Activated T-cell treated with anti-CD3 and anti-CD28 coated beads, Interleukin-2, amount 50 U/mL, for 72 hours (primary cell): ENCODE measurements at regions not wholly inside any gene's neighbourhood (a gene's known extent, or its start where the extent isn't known, plus 50 kb on each side); places are given as distances from the start of the nearest gene placed in this dataset.
"Not testable (repeated sequence)": the region's sequence is repeated elsewhere in the genome, so short reads cannot be mapped to it uniquely, and the experiment has no call there.

Experiments used
- ATAC-seq, 2 donors: fragments of 150-1000 bp; cut with Tn5 transposase; replicated peaks in 1 of 2; 2 replicates each; pipeline ENCODE4 v1.10.0; 2021; ENCODE audit warnings: moderate library complexity in 2 of 2, mild to moderate bottlenecking in 1 of 2
- DNase-seq, 2 donors: peaks; one replicate each; pipeline ENCODE4 v3.0.0; 2021 to 2022; ENCODE audit warnings: mixed read lengths in 1 of 2
- H3K27ac Mint-ChIP-seq: one replicate; pipeline ENCODE4 v1.8.0; 2022; ENCODE audit warnings: mild to moderate bottlenecking, moderate library complexity, mixed read lengths
- H3K27me3 Mint-ChIP-seq: one replicate; pipeline ENCODE4 v1.8.0; 2022; ENCODE audit warnings: low read depth, mixed read lengths
- H3K36me3 Mint-ChIP-seq, 2 donors: one replicate each; pipeline ENCODE4 v1.8.0; 2022; ENCODE audit warnings: mixed read lengths in 2 of 2, mild to moderate bottlenecking in 1 of 2; ENCODE audit not compliant: insufficient read depth in 2 of 2
- H3K4me1 Mint-ChIP-seq: one replicate; pipeline ENCODE4 v1.8.0; 2022; ENCODE audit warnings: low read depth, mixed read lengths
- H3K4me3 Mint-ChIP-seq, 2 donors: one replicate each; pipeline ENCODE4 v1.8.0; 2022; ENCODE audit warnings: mild to moderate bottlenecking in 2 of 2, mixed read lengths in 2 of 2, moderate library complexity in 2 of 2
- H3K9me3 Mint-ChIP-seq, 2 donors: one replicate each; pipeline ENCODE4 v1.8.0; 2022; ENCODE audit warnings: mixed read lengths in 2 of 2

DNA sequence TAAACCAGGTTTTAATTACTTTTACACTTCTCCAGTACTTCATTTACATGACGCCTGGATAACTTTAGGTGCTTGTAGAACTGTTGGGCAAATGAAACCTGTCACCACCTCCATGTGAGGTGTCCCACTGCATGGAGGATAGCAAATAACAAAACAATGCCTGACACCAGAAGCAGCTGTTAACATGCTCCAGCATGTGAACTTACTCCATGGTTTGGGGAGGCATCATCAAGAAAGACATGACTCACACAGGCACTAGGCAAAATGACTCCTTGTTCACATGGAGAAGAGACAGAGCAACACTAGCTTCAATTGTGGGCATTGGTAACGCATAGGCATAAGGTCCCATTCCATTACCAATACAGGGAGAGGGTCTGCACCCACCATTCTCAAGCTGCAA, 198.1 kb upstream of the F9 start:
- no peak for ATAC-seq
- no peak for DNase-seq
- Mint-ChIP-seq H3K27ac (no peak overlapping the region), H3K27me3 (peaks cover 8% of the 10 kb centered on the region), H3K9me3 (no peaks in the 10 kb centered on the region), H3K4me1 (no peaks in the 10 kb centered on the region), H3K36me3 (no peaks in the 10 kb centered on the region), H3K4me3 (no peak overlapping the region)

DNA sequence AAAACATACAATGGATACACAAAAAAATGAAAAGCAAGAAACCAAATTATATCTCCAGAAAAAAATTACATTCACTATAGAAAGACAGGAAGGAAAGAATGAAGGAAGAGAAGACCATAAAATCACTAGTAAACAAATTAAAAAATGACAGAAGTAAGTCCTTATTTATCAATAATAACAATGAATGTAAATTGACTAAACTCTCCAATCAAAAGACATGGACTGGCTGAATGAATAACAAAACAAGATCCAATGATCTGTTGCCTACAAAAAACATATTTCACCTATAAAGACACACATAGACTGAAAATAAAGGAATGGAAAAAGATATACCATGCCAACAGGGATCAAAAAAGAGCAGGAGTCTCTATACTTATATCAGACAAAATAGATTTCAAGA, 203.2 kb upstream of the F9 start:
- H3K9me3 Mint-ChIP-seq, result peaks cover 0 to 2% of the 10 kb centered on the region in 2 donors
- ATAC-seq (no peak), DNase-seq (no peak)
- no peak overlapping the region for H3K27ac Mint-ChIP-seq
- no peak overlapping the region for H3K4me3 Mint-ChIP-seq
- H3K27me3 Mint-ChIP-seq, result no peaks in the 10 kb centered on the region
- no peaks in the 10 kb centered on the region for H3K4me1 Mint-ChIP-seq
- no peaks in the 10 kb centered on the region for H3K36me3 Mint-ChIP-seq

DNA sequence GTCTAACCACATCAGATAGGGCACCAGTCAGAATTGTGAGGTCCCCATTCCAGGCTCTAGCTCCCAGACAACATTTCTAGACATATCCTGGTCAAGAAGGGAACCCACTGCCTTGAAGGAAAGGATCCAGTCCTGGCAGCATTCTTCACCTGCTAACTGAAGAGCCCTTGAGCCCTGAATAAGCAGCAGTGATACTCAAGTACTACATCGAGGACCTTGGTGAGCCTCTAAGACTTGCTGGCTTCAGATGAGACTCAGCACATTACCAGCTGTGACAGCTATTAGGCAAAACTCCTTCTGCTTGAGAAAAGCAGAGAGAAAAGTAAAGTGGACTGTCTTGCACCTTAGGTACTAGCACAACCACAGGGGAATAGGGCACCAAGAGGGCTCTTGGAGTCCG, 205.8 kb upstream of the F9 start:
- Mint-ChIP-seq H3K36me3 (no peaks in the 10 kb centered on the region), H3K27ac (no peak overlapping the region), H3K27me3 (no peaks in the 10 kb centered on the region), H3K4me3 (no peak overlapping the region), H3K4me1 (no peaks in the 10 kb centered on the region), H3K9me3 (peaks cover 0 to 2% of the 10 kb centered on the region in 2 donors)
- no peak for DNase-seq
- no peak for ATAC-seq

DNA sequence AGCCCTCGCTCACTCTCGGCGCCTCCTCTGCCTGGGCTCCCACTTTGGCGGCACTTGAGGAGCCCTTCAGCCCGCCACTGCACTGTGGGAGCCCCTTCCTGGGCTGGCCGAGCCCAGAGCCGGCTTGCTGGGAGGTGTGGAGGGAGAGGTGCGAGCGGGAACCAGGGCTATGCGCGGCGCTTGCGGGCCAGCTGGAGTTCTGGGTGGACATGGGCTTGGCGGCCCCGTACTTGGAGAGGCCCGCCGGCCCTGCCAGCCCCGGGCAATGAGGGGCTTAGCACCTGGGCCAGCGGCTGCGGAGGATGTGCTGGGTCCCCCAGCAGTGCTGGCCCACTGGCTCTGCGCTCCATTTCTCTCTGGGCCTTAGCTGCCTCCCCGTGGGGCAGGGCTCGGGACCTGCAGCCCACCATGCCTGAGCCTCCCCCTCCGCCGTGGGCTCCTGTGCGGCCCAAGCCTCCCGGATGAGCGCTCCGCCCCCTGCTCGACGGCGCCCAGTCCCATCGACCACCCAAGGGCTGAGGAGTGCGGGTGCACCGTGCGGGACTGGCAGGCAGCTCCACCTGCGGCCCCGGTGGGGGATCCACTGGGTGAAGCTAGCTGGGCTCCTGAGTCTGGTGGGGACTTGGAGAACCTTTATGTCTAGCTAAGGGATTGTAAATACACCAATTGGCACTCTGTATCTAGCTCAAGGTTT, 209.7 kb upstream of the F9 start:
- H3K36me3 Mint-ChIP-seq, ATAC-seq, H3K4me3 Mint-ChIP-seq, DNase-seq, H3K27me3 Mint-ChIP-seq, H3K9me3 Mint-ChIP-seq, H3K4me1 Mint-ChIP-seq, H3K27ac Mint-ChIP-seq: not testable (repeated sequence)

DNA sequence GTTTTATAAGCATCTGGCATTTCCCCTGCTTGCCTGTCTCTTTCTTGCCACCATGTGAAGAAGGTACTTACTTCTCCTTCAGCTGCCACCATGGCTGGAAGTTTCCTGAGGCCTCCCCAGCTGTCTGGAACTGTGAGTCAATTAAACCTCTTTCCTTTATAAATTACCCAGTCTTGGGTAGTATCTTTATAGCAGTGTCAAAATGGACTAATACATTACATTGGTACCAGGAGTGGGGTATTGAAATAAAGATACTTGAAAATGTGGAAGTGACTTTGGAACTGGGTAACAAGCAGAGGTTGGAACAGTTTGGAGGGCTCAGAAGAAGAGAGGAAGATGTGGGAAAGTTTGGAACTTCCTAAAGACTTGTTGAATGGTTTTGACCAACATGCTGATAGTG, 223.9 kb upstream of the F9 start:
- H3K27me3 Mint-ChIP-seq, H3K36me3 Mint-ChIP-seq, DNase-seq, ATAC-seq, H3K4me3 Mint-ChIP-seq, H3K27ac Mint-ChIP-seq, H3K4me1 Mint-ChIP-seq, H3K9me3 Mint-ChIP-seq: not testable (repeated sequence)

DNA sequence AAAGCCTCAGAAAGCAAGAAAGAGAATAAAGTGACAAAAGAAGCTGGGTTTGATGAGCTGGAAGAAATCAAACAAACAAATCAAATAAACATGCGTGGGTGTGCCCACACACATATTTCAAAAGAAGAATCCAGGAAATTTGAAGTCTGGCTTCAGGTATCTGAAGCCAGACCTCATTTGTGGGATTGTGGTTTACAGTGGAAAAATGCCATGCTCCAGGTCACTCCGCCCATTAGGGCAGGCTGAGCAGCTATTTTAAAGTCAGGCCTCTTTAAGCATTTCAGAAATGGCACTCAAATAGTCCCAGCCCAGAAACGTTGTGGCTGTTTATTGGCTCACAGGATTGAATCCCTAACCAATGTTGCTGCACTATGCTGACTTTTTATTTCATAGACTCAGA, 226.1 kb upstream of the F9 start:
- DNase-seq (no peak), ATAC-seq (no peak)
- Mint-ChIP-seq H3K27me3 (peaks cover 5% of the 10 kb centered on the region), H3K27ac (no peak overlapping the region), H3K4me3 (no peak overlapping the region), H3K9me3 (peaks cover 10% of the 10 kb centered on the region in 2 donors), H3K4me1 (no peaks in the 10 kb centered on the region), H3K36me3 (peaks cover 4 to 9% of the 10 kb centered on the region in 2 donors)

DNA sequence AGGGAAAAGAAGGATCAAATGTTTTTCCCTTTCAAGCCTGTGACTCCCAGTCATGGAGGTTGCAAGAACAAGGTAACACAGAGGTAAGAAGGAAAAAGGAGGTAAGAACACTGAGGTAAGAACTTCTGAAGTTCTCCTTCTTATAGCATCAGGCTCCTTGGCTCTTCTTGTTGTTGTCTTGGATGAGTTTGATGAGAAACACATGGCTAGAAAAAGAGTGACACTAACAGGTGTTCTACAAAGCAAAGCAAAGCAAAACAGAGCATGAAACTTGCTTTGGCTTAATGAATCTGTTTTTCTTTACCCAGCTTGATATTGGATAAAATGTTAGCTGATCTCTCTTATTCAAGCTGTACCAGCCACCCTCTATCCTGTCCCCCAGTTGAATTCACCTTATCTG, 231.2 kb upstream of the F9 start:
- Mint-ChIP-seq H3K36me3 (no peaks in the 10 kb centered on the region), H3K4me3 (no peak overlapping the region), H3K27ac (no peak overlapping the region), H3K27me3 (peaks cover 24% of the 10 kb centered on the region), H3K9me3 (no peaks in the 10 kb centered on the region), H3K4me1 (no peaks in the 10 kb centered on the region)
- ATAC-seq, result no peak
- DNase-seq, result no peak

DNA sequence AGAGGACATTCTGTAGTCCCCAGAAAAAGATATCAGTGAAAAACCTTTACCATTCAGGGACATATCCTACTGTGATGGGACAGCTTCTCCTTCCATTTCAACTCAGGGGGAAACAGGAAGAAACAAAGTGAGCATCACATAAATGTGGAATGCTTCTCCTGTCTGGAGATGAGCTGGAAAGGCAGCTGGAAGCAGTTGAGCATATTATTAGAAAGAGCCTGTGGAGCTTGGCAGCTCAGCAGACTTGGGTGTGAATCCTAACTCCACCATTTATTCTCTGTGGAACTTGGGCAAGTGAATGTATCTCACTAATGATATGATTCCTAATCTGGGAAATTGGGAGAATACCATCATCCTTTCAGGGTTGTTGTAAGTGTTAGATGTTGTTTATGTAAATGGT, 232.1 kb upstream of the F9 start:
- peaks cover 27% of the 10 kb centered on the region for H3K27me3 Mint-ChIP-seq
- no peak overlapping the region for H3K27ac Mint-ChIP-seq
- no peak for ATAC-seq
- DNase-seq, result no peak
- H3K4me1 Mint-ChIP-seq, result no peaks in the 10 kb centered on the region
- H3K4me3 Mint-ChIP-seq, result no peak overlapping the region
- no peaks in the 10 kb centered on the region for H3K36me3 Mint-ChIP-seq
- no peaks in the 10 kb centered on the region for H3K9me3 Mint-ChIP-seq

DNA sequence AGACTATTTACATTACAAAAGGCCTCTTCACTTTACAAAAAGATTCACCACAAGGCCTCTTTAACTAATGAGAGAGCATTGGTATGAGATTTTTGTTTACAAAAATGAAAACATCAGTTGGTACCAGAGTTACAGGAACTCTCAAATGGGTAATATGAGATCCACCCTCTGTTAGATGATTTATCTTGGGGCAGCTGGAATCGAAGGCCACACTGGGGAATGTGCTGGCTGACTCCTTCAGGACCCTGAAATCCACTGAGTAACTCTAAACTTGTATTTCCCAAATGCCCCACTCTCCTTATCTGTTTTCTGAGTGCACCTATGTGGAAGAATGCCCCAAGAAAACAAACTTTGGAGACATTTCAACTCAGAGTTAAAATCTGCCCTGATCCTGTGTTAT, 232.9 kb upstream of the F9 start:
- no peaks in the 10 kb centered on the region for H3K9me3 Mint-ChIP-seq
- H3K27ac Mint-ChIP-seq, result no peak overlapping the region
- no peaks in the 10 kb centered on the region for H3K4me1 Mint-ChIP-seq
- no peaks in the 10 kb centered on the region for H3K36me3 Mint-ChIP-seq
- no peak overlapping the region for H3K4me3 Mint-ChIP-seq
- ATAC-seq, result no peak
- no peak for DNase-seq
- H3K27me3 Mint-ChIP-seq, result peaks cover 27% of the 10 kb centered on the region

DNA sequence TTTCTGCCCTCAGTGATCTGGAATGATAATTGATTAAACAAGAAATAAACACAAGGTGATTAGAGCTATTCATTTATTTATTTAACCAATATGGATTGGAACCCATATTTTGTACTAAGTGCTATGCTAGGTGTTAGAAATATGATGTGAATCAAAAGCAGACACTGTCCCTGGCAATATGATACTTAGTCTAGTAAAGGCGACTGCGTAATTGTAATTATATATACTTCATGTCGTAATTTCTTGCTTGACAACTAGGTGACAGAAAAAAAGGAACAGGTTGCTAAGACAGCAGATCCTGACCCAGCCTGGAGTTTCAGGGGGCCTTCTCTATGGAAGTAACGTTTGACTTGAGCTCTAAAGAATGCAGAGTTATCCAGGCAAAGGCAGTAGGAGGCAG, 236.5 kb upstream of the F9 start:
- no peak for DNase-seq
- Mint-ChIP-seq H3K4me3 (no peak overlapping the region), H3K9me3 (no peaks in the 10 kb centered on the region), H3K27ac (no peak overlapping the region), H3K27me3 (peaks cover 29% of the 10 kb centered on the region), H3K4me1 (no peaks in the 10 kb centered on the region), H3K36me3 (no peaks in the 10 kb centered on the region)
- no peak for ATAC-seq

DNA sequence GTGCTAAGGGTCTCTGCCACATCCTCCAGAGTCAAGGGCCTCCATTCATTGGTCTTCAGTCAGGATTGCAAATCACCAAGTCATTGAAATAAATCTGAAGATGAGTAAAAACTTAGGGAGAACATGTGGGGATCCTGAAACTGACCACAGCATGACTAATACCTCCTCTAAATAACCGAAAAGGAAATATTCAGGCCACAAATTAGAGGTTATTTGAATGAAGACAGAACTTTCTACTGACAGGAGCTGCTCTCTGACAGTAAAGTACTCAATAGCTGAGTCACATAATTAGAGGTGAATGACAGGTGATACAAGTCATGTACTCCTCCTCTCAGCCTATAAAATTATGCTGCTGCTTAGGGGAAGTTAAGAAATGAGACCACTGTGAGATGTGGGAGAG, 240.2 kb upstream of the F9 start:
- ATAC-seq, result no peak
- no peak overlapping the region for H3K4me3 Mint-ChIP-seq
- H3K4me1 Mint-ChIP-seq, result no peaks in the 10 kb centered on the region
- peaks cover 0 to 2% of the 10 kb centered on the region in 2 donors for H3K9me3 Mint-ChIP-seq
- H3K36me3 Mint-ChIP-seq, result no peaks in the 10 kb centered on the region
- no peak for DNase-seq
- H3K27me3 Mint-ChIP-seq, result peaks cover 20% of the 10 kb centered on the region
- H3K27ac Mint-ChIP-seq, result no peak overlapping the region

DNA sequence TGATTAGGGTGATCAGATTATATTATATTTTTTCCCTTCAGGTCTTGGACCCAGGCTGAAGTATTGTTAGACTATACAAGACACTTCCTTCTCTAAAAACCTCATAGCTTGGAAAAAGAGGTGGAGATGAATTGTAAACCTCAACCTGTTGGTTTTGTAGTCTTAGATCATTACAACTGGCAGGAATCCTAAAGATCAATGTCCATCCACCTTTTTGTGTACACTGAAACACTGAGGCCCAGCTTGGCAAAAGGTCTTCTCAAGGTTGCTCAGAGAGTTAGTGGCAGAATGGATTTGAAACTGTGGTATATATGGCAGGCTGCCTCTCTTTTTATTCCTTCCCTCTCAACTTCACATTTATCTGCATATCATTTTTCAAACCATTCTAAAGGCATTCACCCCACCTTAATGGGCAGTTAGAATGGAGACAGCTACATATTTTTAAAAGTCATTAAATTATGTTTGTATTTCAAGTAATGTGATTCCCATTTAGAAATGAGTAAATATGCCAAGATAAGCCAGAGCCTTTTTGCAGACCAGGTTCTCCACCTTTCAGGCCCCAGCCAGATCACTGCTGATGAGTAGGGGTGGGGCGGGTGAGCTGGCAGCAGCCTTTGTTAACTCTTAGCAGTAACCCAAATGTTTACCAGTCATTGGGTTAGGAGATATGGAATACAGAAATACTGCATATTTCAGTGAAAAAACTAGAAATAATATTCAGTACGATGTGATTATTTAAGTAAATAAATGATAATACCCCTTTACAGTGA, 243.2 kb upstream of the F9 start:
- Mint-ChIP-seq H3K4me3 (no peak overlapping the region), H3K36me3 (no peaks in the 10 kb centered on the region)

DNA sequence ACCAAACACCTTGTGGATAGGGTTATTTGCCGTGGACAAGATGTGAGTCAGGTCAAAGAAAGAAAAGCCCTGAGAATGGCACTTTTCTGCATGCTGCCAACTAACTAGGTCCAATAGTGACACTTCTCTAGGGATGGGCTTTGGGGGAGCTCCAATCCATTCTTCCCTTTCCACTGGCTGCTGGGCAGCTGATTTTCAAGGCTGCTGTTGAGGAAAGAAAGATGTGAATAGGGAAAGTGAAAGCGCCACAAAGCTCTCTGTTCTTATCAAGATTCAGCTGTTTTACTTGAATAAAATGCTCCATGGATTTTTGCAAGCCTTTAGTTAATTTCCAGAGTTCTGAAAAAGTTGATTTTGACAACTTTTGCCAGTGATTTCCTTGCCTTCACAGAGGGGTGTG, 244.2 kb upstream of the F9 start:
- DNase-seq (no peak), ATAC-seq (no peak)
- peaks cover 11% of the 10 kb centered on the region for H3K27me3 Mint-ChIP-seq
- no peak overlapping the region for H3K4me3 Mint-ChIP-seq
- no peaks in the 10 kb centered on the region for H3K36me3 Mint-ChIP-seq
- H3K9me3 Mint-ChIP-seq, result peaks cover 2 to 5% of the 10 kb centered on the region in 2 donors
- no peaks in the 10 kb centered on the region for H3K4me1 Mint-ChIP-seq
- H3K27ac Mint-ChIP-seq, result no peak overlapping the region

More for the DNA sequence above, 243.2 kb upstream of the F9 start:
- DNase-seq (no peak), ATAC-seq (no peak)
- Mint-ChIP-seq H3K27ac (no peak overlapping the region), H3K4me1 (no peaks in the 10 kb centered on the region), H3K27me3 (peaks cover 11% of the 10 kb centered on the region), H3K9me3 (peaks cover 2 to 5% of the 10 kb centered on the region in 2 donors)

DNA sequence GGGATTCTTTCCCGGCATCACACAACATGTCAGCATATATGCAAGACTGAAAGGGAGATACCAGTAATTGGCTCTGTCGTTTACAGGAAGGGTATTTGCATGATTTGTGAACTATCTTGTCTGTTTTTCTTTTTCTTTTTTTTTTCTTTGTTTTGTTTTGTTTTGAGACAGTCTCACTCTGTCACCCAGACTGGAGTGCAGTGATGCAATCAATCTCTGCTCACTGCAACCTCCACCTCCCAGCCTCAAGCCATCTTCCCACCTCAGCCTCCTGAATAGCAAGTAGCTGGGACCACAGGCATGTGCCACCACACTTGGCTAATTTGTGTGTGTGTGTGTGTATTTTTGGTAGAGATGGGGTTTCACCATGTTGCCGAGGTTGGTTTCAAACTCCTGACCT, 262.7 kb upstream of the F9 start:
- no peak overlapping the region for H3K27ac Mint-ChIP-seq
- H3K4me3 Mint-ChIP-seq, result no peak overlapping the region
- H3K4me1 Mint-ChIP-seq, result no peaks in the 10 kb centered on the region
- ATAC-seq, result no peak
- no peaks in the 10 kb centered on the region for H3K9me3 Mint-ChIP-seq
- DNase-seq, result no peak
- no peaks in the 10 kb centered on the region for H3K27me3 Mint-ChIP-seq
- H3K36me3 Mint-ChIP-seq, result no peaks in the 10 kb centered on the region
